OCI-LY7 (cell line): ENCODE measurements at regions not wholly inside any gene's neighbourhood (a gene's known extent, or its start where the extent isn't known, plus 50 kb on each side); places are given as distances from the start of the nearest gene placed in this dataset.

Experiments used
- EZH2phosphoT487 ChIP-seq: fragments of 200-600 bp; sonication (generic); IDR thresholded peaks from 2 replicates; pipeline ENCODE4 v1.6.1; 2018; ENCODE audit warnings: low read depth, borderline replicate concordance, mild to moderate bottlenecking, mixed run types, antibody characterized with exemption, low read length, moderate library complexity, mixed read lengths
- TF ChIP-seq, protein P1 (sequence below): fragments of 200-600 bp; sonication (generic); conservative IDR thresholded peaks from 2 replicates; pipeline ENCODE4 v1.5.1; 2014; ENCODE audit warnings: mild to moderate bottlenecking, antibody characterized with exemption, low read length, moderate library complexity, mixed read lengths

DNA sequence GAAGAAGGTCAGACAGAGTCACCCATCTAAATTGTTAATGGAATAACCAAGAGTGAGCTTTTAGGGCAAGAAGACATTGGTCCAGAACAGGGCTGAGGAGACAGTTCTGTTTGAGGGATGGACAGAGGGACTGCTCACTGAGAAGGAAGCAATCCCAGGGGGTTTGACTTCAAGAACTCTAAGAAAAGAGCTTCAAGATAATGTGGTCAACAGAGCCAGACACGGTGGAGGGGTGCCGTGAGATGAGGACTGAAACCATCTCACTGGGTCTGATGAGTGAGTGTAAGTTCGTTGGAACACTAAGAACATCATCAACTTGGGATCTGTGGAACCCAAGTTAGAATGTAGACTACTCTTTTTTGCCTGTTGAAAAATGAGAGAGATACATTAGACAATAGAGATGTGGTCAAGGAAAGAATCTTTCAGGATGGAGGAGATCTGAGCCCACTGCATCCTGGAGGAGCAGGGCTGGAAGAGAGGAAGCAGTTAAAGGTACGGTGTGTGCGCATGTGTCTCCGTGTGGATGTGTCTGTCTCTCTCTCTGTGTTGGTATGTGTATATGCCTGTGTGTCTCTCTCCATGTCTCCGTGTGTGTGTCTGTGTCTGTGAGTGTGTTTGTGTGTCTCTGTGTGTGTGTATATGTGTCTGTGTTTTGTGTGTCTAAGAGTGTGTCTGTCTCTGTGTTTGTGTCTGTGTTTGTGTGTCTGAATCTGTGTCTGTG lies 172.1 kb downstream of the MYCN start:
- TF ChIP-seq, protein P1, sequence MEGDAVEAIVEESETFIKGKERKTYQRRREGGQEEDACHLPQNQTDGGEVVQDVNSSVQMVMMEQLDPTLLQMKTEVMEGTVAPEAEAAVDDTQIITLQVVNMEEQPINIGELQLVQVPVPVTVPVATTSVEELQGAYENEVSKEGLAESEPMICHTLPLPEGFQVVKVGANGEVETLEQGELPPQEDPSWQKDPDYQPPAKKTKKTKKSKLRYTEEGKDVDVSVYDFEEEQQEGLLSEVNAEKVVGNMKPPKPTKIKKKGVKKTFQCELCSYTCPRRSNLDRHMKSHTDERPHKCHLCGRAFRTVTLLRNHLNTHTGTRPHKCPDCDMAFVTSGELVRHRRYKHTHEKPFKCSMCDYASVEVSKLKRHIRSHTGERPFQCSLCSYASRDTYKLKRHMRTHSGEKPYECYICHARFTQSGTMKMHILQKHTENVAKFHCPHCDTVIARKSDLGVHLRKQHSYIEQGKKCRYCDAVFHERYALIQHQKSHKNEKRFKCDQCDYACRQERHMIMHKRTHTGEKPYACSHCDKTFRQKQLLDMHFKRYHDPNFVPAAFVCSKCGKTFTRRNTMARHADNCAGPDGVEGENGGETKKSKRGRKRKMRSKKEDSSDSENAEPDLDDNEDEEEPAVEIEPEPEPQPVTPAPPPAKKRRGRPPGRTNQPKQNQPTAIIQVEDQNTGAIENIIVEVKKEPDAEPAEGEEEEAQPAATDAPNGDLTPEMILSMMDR, result no peak
- no peak for TF ChIP-seq EZH2phosphoT487
